NT2/D1 (cell line): ENCODE measurements at regions not wholly inside any gene's neighbourhood (a gene's known extent, or its start where the extent isn't known, plus 50 kb on each side); places are given as distances from the start of the nearest gene placed in this dataset.

Experiments used
- SUZ12 ChIP-seq: IDR thresholded peaks from 2 replicates; pipeline ENCODE4 v1.6.1; 2011; ENCODE audit not compliant: insufficient read length, insufficient read depth; ENCODE audit errors: extremely low read depth
- YY1 ChIP-seq: IDR thresholded peaks from 2 replicates; pipeline ENCODE4 v1.6.1; 2011; ENCODE audit not compliant: insufficient read length, insufficient read depth

DNA sequence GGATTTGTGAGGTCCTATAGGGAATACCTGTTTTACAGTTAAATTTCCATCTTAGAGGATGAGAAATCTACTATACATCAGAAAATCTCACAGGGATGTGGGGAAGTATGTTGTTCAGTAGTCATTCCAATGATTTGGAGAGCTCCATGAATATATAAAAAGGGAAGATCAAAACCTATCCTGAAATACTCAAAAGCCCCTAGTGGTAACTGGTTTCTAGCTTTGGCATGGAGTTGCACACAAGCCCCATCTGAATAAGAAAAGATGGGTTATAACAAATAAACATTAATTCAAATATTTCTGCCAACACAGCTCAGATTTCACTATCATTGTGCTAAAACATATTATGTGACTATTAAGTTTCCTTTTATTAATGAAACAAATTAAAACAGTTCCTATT lies 101.6 kb downstream of the FBXO8 start:
- no peak for TF ChIP-seq YY1
- no peak for TF ChIP-seq SUZ12
